Endometrium (tissue), 2 donors: ENCODE measurements at regions not wholly inside any gene's neighbourhood (a gene's known extent, or its start where the extent isn't known, plus 50 kb on each side); places are given as distances from the start of the nearest gene placed in this dataset.

Experiments used
- FAIRE-seq: peaks from 2 replicates; lab custom pipeline; 2012; peaks lifted over from hg19 to GRCh38; lab: Jason Lieb, UNC
- donor health status: control.
- donor health status: control.

DNA sequence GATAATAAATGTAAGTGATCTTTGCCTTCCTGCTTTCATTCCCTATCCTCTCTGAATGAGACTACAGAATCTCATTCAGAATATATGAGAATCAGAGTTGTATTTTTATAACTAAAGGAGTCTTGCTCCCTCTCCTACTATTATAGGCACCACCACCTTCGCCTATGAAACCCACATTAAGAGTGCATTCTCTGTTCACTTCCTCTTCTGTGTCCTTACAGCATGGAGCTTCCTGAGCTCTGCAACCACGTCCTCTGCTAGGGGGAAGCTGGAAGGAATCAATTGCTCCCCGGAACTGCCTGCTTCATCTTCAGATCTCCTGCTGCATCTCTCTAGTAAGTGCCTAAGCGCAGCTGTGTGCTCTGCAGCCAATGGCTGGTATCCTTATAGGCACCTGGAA, 820.7 kb downstream of the GRID1 start:
- FAIRE-seq: no peak

DNA sequence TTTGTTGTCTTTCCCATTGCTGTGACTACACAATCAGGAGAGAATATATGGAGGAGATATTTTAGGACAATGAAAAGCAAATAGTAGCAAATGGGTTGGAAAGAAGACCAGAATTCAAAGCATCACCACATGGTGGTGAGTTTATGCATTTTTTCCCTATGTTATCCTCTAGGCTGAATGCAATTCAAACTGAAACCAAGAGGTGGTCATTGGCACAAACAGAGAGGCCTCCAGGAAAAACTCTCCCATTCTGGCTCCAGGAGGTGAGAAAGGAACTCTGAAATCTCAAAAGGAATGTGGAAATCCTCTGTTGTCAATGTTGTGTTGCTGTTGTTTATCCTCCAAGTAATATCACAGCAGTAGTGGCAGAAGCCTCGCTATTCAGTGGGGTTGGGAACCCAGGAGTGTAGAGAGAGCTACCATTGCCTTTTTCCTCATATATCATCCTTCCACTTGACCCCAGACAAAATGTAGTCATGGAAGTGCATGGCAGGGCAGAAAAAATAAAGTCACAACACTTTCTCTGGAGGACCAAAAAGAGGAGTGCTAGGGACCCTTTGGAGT, 819.1 kb downstream of the GRID1 start:
- no peak for FAIRE-seq

DNA sequence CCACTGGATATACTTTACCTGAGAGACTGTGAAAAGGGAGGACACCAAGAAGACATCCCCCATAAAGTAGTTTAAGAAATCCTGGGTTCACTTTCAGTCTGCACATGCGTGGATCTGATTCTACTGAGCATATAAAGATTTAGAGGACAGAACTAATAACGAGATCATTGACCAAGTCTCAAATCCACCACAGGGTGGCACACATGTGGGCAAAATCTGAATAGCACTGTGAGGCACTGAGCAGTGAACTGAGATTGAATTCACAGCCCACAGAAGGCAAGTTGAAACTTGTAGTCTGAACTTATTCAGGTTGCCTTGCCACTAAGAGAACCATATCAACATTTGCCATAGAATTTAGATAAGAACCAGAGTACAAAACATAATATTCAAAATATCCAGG, 818.6 kb downstream of the GRID1 start:
- FAIRE-seq: no peak
